NCI-H1436 treated with DMSO at 0.1 percent for 48 hours (cell line): ENCODE measurements at regions not wholly inside any gene's neighbourhood (a gene's known extent, or its start where the extent isn't known, plus 50 kb on each side); places are given as distances from the start of the nearest gene placed in this dataset.

Experiments
- DNase-seq: peaks from one replicate; lab custom pipeline; 2025; lab: John Stamatoyannopoulos, UW

- DNase-seq = no peak
Observed at GRCh38 chr12:58268069-58268468, 326.7 kb downstream of the ATP23 start.

GRCh38 chr12:58269476-58269875 lies 328.1 kb downstream of the ATP23 start:
- no peak for DNase-seq

- DNase-seq = no peak
Observed at GRCh38 chr12:58270966-58271705, 329.8 kb downstream of the ATP23 start.

GRCh38 chr12:58272461-58272860 lies 331.1 kb downstream of the ATP23 start:
- DNase-seq = no peak

GRCh38 chr12:58277231-58277630 lies 335.9 kb downstream of the ATP23 start:
- no peak for DNase-seq

GRCh38 chr12:58283553-58283952 lies 342.2 kb downstream of the ATP23 start:
- DNase-seq = no peak

- DNase-seq = no peak
Observed at GRCh38 chr12:58285551-58285950, 344.2 kb downstream of the ATP23 start.

- DNase-seq = no peak
Observed at GRCh38 chr12:58286353-58286752, 345.0 kb downstream of the ATP23 start.

- no peak for DNase-seq
Observed at GRCh38 chr12:58288190-58288589, 346.8 kb downstream of the ATP23 start.

GRCh38 chr12:58291106-58291505 lies 349.7 kb downstream of the ATP23 start:
- DNase-seq = no peak

- DNase-seq = no peak
Observed at GRCh38 chr12:58293308-58293982, 352.1 kb downstream of the ATP23 start.

- no peak for DNase-seq
Observed at GRCh38 chr12:58295268-58295667, 353.9 kb downstream of the ATP23 start.

GRCh38 chr12:58296863-58297262 lies 355.5 kb downstream of the ATP23 start:
- no peak for DNase-seq

GRCh38 chr12:58298803-58299202 lies 357.4 kb downstream of the ATP23 start:
- no peak for DNase-seq

GRCh38 chr12:58299371-58299770 lies 358.0 kb downstream of the ATP23 start:
- DNase-seq = no peak

GRCh38 chr12:58301038-58301729 lies 359.8 kb downstream of the ATP23 start:
- DNase-seq = no peak

GRCh38 chr12:58301730-58302122 lies 360.4 kb downstream of the ATP23 start:
- DNase-seq = no peak

- no peak for DNase-seq
Observed at GRCh38 chr12:58302487-58303011, 361.2 kb downstream of the ATP23 start.

- no peak for DNase-seq
Observed at GRCh38 chr12:58306266-58307000, 365.1 kb downstream of the ATP23 start.

- DNase-seq = no peak
Observed at GRCh38 chr12:58309806-58310205, 368.4 kb downstream of the ATP23 start.

GRCh38 chr12:58310368-58310767 lies 369.0 kb downstream of the ATP23 start:
- DNase-seq = no peak
